NCI-H460 (cell line): ENCODE measurements at regions not wholly inside any gene's neighbourhood (a gene's known extent, or its start where the extent isn't known, plus 50 kb on each side); places are given as distances from the start of the nearest gene placed in this dataset.
"Not testable (repeated sequence)": the region's sequence is repeated elsewhere in the genome, so short reads cannot be mapped to it uniquely, and the experiment has no call there.

Experiments used
- DNase-seq: peaks from one replicate; pipeline ENCODE4 v3.0.0-alpha.2; 2016; ENCODE audit warnings: low read depth; ENCODE audit errors: extremely low read depth

DNA sequence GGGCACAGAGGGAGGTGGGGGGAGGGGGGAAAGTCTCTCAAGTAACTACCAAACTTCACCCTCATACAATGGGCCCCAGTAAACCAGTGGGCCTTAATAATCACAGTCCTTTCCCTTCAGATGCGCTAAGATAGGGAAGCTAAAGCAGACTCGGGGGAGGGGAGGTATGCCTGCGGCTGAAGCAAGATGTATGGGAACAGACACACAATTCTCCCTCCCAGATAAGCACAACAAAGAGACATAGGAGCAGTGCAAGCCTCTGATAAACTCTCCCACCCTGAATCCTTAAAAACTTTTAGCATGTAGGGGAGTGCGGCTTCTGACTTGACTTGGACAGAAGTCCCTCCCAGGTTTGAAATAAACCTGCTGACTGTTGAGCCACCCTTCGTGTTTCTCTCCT lies 54.7 kb downstream of the PROP1 start:
- not testable (repeated sequence) for DNase-seq

DNA sequence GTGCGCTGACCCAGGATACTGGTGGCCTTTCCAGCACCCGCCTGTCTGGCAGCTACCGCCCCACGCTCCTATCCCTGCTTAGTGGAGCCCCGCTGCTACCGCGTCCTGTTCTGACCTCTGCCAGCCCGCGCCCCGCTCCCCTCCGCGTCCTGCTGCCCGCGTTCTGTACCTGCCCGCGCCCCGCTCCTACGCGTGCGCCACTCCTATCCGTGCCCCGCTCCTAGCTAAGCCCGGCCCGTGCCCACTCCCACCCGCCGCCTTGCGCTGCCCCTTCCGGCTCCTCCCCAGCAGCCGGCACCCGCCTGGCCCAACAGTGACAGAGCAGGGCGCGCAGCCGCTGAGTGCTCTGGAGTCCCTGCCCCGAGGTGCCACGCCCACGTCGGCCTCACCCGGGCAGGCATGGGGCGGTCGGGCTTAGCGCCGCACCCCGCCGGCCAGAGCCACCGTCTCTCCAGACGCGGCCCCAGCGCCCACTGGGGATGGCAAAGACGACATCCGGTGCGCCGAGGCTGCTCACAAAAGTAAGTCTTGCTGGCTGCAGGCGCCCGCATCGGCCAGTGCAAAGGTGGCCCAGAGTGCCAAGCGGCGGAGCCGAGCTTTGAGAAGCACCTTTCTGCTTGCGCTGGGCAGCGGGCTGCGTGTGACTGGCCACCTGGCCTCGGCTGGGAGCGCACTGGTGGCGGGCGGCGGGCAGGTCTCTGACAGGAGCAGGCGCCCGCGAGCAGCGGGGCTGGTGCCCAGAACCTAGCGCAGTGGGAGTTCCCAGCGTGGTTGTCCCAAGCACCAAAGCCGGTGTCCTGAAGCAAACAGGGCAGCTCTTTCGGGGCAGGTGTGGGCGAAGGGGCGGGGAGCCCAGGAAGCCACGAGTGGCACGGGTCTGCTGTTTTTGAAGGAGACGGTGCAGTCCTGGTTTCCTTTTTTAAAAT lies 56.5 kb downstream of the PROP1 start:
- DNase-seq = peak; percentile 40

DNA sequence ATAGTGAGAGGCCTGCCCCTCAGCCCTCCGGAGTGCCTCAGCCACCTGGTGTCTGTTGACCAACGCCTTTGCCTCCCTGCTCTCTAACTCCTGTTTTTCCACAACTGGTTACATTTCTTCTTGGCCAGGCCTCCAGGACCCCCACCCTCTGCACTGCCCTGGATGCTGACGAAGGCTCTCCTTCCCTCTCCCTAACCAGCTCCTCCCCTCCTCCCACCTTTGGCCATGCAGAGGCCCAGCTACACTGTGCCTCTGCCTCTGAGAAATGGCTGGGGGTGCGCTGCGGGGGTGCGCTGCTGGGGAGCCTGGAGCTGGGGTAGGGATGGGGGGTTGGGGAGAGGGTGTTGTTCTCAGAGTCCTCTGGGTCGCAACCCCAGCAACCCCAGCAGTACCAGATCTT lies 57.3 kb downstream of the PROP1 start:
- DNase-seq = not testable (repeated sequence)

DNA sequence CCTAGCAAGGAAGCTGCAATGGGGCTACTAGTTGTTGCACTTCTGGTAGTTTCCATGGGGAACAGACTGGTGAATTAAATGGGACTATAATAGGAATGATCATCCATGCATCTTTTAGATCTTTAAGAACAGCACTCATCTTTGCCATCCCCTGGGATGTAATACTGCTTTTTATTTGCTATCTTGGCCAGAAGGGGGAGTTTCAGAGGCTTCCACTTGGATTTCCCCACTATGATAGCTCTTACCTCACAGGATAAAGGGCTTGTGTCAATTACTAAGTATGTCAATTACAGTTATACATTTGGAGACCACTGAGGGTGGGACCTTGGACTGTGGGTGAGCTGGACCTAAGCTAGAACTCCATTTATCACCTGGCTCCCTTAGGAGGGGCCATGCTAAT lies 61.8 kb downstream of the PROP1 start:
- DNase-seq = not testable (repeated sequence)

DNA sequence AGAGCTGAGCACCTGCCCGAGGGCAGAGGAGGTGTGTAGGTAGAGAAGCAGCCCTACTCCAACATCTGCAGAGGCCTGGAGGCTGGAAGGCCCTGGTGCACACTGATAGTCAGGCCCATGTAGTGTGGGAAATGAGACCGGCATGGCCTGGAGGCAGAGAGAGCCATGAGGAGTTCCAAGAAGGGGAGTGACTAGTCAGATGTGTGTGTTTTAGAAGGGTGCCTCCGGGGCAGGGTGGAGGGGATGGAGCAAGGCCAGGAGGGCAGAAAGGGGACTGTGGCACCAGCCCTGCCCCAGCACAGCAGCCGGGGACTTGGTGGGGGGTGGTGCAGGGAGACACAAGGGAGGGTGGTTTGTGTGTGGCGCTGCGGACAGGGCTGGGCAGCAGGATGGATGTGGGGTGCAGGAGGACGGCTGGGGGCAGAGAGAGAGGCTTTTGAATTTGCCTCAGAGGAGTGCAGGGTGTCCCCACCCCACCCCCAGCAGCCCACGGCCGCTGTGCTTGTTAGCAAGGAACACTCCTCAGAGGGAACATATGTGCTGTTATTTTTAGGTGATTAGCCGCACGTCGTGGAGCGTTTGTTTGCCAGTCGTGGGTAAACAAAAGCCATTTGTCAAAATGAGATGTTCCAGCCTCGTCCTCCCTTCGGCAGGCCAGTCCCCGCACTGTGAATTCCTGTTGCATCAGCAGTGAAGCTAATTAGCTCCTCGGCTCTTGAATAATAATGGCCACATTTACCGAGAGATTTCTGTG lies 65.6 kb downstream of the PROP1 start:
- peak; percentile 38 for DNase-seq

DNA sequence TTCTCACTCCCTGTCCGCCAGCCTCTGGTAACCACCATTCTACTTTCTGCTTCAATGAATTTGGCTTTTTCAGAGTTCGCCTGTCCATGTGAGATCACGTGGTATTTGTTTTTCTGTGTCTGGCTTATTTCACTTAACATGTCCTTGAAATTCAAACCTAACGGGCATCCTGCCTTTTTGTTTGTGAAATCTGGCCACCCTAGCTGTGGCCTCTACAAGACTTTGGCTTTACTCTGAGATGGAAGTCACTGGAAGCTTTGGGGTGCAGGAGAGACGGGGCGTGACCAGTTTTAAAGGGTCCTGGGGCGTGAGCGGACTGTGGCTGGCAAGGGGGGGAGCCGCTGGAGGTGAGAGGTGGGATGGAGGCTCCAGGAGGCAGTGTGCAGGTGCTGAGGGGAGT lies 66.4 kb downstream of the PROP1 start:
- DNase-seq = not testable (repeated sequence)

DNA sequence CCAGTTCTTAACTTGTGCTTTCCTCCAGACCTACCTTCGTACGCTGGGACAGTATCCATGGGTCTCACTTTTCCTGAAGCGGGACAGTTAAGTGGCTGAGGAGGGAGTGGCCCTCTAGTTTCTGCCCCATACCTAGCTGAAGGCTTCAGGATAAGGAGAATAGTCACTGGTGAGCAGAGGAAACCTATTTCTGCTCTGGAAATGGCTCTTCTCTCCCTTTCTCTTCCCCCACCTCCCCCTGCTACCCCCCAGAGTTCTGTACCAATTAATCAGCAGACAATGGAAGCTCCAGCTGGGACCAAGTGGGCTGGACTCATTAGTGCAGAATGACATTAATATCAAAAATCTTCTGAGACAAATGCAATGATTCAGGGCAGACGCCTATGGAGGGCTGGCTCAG lies 68.5 kb downstream of the PROP1 start:
- DNase-seq = not testable (repeated sequence)

DNA sequence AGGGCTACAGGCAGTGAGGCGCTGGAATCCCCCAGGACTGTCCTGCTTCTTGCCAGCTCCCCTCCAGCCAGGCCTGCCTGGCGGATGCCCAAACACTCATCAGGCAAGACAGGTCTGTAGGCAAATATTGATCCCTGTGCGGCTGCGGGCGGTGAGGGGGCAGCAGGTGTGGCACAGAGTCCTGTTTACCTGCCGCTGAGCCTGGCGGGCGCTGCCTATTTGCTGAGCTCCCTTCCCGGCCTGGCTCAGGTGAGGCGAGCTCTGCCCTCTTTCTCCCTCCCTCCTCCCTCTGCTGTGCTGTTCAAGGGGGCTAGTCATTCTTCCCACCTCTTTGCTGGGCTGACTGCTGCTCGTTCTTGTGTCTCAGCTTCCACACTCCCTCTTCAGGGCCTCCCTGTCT lies 71.5 kb downstream of the PROP1 start:
- not testable (repeated sequence) for DNase-seq

DNA sequence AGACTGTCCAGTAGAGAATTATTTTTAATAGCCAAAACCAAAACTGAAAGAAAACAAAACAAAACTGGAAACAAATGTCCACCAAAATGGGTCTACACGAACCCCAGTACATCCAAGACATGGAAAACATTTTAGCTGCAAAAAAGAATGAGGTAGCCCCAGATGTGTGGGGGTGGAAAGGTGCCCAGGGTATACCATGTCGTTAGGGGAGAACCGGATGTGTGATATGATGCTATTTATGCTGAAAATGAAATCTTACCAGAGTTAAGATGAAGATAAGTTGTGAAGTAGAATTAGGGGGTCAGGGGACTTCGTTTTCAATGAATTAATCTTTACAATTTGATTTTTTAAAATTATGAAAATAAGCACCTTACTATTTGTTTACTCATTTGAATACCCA lies 72.2 kb downstream of the PROP1 start:
- DNase-seq = not testable (repeated sequence)

DNA sequence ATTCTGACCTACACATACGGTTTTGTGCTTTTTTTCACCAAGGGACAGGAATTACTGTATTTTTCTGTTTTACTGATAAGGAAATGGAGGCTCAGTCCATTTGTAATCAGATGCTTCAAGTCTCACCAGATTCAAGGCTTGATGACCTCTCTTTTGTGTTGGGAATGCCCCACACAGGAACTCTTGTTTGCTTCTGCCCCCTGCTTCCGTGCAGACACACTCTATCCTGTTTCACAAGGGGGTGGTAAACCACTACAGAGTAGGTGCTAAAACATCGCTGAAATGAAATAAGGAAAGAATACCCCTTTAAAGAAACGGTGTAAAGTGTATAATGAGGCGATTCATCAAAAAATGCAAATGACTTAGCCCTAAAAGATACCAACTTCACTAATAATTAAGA lies 72.9 kb downstream of the PROP1 start:
- not testable (repeated sequence) for DNase-seq

DNA sequence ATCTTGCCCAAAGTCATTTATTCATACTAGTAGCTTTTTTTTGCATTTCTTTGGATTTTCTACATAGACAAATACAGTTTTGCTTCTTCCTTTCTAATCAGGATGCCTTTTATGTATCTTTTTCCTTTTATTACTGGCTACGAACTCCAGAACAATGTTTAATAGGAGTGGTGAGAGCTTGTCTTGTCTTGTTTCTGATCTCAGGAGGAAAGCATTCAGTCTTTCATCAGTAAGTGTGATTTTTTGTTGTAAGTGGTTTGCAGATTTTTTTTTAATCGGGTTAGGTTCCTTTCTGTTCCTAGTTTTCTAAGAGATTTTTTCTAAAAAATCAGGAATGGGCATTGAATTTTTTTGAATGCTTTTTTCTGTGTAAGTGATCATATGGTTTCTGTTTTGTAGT lies 86.8 kb downstream of the PROP1 start:
- DNase-seq = not testable (repeated sequence)

DNA sequence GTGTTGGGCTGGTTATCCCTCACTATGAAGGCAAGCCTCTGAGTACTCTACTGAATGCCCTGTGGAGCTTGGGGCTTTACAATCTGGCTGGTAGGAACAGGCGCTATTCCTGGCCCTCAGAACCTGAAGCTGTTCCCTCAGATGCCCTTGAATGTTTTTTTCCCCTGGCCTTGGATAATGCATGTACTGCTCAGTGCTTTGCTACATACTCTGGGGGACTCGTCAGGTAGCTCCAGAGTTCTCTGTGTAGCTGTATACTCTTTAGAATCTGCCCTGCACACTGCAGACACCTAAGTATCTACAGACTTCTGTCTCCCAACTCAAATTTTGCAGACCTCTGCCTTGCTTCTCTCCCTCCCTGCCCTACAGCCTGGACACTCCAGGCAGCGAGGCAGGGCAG lies 93.2 kb downstream of the PROP1 start:
- DNase-seq = not testable (repeated sequence)

DNA sequence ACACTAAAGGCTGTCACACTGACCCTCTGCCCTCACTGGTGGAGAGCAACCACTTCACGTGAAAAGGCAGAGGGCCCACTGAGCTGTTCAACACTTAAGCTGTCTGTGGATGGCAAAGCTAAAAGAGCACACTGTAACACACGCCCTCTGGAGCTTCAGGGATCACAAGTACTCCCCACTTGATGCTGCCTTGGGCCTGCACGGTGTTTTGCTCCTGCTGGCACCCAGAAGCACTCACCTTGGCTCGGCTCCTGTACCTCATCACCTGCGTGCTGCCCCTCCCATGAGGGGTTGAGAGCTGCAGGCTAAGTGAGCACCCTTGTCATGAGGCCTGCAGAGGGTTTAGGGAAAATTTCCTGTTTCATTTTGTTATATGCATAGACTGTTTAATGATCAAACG lies 96.0 kb downstream of the PROP1 start:
- DNase-seq = not testable (repeated sequence)

DNA sequence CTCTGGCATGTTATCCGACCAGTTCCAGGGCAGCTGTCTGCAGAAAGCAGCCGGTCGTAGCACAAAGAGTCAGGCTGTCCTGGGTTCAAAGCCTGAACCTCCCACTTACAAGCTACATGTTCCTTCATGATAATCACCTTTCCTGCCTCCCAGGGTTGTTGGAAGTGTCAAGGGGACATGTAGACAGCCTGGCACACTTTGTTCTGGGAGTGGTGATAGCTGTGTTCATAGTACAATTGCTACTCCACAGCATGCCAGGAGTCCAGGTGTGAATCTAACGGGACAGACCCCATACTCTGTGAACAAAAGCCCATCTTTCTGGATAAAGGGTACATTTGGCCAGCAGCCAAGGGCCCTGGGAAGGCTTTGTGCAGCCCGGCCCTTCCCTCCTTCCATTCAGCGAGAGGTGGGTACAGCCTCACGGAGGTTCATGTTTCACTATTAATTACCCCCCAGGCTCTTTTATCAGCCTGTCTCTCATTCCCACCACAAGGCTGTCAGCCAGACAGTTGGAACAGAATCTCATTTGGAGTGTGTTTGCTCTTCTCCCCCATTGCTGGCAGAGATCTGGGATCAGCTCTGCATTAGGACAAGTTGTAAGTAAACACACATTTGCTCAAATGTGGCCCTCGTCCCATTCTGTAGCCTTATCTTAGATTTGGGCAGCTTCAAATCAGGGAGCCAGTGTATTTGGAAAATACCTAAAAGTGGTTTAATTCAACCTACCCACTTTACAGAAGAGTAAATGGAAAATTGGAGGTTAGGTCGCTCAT lies 101.2 kb downstream of the PROP1 start:
- DNase-seq = not testable (repeated sequence)

DNA sequence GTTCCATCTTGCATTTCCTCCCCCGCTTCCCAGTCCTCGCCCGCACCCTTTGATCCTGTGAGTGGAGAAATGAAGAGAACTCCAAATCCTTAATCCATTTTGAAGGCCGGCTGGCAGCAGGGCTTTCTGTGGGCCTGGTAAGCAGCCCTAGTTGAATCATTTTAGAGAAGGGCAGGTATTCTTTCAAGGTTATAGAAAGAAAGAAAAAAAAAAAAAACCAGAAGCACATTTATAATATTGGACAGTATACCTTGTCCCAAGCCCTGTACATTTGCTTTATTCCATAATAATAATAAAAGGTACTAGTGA lies 103.7 kb downstream of the PROP1 start:
- DNase-seq = not testable (repeated sequence)

DNA sequence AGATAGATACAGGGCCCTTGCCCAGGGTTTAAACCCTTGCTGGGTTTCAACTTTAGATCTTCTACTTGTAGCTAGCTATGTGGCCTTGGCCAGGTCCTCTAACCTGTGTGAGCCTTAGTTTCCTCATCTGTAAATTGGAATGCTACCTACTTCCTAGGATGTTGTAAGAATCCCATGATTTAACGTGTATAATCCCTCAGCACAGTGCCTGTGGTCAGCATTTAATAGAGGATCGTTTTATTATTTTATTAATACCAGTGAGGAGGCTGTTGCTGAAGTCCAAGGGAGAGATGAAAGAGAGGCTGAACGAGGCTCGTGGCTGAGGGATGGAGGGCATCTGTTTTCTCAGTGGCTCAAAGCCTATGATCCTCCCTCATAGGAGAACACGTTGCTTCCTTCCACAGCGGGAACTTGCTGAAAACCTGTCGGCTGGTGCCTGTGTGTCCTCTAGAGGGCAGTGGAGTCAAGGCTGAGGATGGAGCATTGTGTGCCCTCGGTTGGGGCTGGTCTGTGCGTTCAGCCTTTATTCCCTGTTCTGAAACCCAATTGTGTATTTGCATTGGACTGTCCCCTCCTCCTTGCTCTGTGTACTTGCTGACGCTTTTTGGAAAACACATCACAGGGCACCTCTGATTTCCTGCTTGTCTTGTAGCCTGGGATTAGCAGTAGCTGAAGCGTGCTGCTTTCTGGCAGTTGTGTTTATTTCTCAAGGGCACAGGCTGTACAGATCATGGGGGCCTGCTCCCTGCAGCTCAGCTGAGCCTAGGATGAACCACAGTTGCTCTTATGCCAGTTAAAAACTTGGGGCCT lies 104.3 kb downstream of the PROP1 start:
- DNase-seq = not testable (repeated sequence)

DNA sequence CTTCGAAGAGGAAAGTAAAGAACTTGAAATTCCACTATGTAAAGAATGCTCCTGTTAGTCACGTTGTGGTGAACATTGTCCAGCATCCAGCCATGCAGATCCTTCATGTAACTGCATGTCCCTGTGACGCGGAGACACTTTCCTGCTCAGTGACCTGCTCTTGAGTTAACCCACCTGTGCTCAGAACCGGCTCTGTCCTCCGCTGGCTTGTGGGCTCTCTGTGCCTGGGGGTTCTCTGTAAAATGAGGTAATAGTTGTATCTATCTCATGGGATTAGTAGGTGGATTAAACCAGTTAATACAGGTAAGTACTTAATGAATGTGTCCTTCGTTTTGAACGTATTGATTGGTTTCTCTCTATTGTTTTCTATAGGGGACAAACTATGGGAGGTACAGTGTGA lies 100.6 kb upstream of the FAM153A start:
- not testable (repeated sequence) for DNase-seq

DNA sequence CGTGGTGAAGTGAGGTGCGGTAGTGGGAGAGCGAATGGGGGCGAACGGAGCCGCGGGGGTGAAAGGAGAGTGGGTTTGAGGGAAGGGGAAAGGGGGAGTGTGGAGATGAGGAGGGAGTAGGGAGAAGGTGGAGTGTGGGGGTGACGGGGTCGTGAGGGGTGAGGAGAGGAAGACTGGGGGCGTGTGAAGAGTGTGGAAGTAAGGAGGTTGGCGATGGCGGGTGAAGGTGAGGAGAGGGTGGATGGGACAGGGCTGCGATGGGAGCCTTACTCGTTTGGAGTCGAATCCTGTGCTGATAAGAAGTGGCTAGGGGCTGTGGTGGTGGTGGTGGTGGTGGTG lies 93.2 kb upstream of the FAM153A start:
- DNase-seq = not testable (repeated sequence)

DNA sequence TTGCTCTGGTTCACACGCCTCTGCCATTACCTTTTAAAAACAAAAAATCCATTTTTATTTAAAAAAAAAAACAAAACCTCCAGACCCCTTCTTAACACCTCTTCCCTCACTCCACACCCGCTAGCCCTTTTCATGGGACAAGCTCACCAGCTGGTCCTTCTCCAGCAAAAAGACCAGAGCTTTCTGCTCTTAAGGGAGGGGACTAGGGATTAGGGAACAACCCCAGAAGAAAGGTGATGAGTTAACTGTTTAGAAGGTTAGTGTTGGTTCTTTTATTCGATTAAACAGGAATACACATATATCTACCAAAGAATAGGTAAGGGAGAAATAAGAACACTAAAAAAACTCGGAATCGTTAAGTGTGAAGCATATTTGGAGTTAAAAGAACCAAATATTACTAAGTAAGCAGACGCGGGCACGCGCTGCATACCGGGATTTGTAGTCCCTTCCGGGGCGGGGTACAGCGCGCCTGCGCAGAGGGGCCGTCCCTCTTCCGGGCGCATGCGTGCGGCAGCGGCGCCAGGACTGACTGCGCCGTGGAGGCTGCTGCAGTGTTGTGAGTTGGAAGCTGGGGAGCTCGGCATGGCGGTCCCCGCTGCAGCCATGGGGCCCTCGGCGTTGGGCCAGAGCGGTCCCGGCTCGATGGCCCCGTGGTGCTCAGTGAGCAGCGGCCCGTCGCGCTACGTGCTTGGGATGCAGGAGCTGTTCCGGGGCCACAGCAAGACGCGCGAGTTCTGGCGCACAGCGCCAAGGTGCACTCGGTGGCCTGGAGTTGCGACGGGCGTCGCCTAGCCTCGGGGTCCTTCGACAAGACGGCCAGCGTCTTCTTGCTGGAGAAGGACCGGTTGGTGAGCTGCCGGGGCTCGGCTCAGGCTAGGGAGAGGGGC lies 92.6 kb upstream of the FAM153A start:
- not testable (repeated sequence) for DNase-seq
